NCI-H146 (cell line): ENCODE measurements at regions not wholly inside any gene's neighbourhood (a gene's known extent, or its start where the extent isn't known, plus 50 kb on each side); places are given as distances from the start of the nearest gene placed in this dataset.
A peak's percentile ranks its signal among the peaks of the same experiment; 100 is the strongest.

Experiments
- DNase-seq: peaks from one replicate; lab custom pipeline; 2025; lab: John Stamatoyannopoulos, UW

GRCh38 chr4:153107246-153107645 is 97.0 kb upstream of the TRIM2 start:
- no peak for DNase-seq

DNA sequence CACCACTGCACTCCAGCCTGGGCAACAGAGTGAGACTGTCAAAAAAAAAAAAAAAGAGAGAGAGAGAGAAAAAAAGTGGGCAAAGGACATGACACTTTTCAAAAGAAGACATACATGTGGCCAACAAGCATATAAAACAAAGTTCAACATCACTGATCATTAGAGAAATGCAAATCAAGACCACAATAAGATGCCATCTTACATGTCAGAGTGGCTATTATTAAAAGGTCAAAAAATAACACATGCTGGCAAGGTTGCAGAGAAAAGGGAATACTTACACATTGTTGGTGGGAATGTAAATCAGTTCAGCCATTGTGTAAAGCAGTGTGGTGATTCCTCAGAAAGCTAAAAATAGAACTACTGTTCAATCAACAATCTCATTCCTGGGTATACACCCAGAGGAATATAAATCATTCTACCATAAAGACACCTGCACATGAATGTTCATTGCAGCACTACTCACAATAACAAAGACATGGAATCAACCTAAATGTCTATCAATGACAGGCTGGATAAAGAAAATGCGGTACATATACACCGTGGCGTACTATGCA is 94.9 kb upstream of the TRIM2 start:
- no peak for DNase-seq

GRCh38 chr4:153110739-153111138 is 93.5 kb upstream of the TRIM2 start:
- no peak for DNase-seq

DNA sequence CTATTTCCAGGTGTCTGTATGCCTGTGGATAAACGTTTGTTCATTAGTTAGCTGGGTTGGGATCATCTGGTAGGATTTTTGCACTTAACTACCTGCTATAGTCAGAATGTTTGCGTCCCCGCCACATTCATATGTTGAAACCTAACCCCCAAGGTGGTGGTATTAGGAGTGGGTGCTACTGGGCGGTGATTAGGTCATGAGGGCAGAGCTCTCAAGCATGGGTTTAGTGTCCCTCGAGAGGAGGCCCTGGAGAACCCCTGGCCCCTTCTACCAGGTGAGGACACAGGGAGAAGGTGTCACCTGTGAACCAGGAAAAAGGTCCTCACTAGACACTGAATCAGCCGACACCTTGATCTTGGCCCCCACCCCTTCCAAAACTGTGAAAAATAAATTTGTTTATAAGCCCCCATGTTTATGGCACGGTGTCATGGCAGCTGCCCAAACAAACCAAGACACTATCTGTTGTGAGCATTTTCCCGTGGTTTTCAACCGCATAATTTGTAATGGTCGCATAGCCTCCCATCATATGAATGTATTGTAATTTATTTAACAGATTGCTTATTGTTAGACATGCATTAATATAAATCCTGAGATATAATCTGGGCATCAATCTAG is 92.7 kb upstream of the TRIM2 start:
- DNase-seq, result no peak

DNA sequence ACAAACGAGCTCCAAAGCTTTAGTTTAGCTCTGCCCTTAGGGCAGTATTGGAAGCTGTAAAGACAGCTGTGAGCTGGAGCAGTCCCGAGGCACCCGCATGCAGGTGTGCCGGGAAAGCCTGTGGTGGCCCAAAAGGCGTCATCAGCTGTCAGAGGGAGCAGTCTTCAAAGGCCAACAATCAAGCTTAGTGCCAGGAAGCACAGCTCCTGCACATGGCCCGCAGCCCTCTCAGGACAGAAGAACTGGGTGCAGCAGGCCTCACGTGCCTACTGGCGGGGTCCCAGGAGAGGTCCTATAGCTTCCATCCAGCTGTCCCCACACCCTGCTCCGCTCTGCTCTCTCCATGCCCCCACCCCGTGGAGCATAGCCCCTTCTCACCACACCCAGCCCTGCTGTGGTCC is 92.2 kb upstream of the TRIM2 start:
- peak; percentile 50 for DNase-seq

DNA sequence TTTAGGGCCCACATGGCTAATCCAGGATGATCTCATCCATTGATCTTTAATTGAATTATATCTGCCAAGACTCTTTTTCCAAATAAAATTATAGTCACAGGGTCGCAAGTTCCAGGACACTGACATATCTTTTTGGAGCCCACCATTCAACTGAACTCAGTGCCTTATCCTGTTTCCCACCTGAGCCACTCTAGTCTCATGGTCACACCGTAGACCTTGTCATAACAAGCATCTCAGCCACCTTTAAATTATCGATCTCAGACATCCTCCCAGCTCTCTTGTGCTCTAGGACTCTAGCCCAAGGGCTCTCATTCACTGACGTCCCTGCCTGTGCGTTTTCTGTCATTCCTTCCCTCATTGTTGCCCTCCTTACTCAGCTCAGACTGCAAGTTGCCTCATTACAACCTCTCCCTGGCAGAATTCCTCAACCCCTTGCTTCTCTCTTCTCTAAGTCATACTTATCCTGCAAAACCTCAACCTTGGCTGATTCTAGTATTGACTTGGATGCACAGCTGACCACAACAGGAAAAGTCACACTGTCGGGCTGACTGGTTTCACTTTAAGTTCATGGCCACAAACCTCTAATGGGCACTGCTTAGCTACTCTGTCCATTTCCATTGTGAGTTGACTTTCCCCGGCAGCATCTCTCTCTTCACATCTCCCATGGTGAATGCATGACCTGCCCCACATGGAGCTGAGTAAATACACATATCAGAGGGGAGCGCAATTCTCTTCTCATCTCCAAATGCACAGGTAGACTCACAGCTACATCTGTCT is 91.0 kb upstream of the TRIM2 start:
- DNase-seq, result peak; percentile 3

GRCh38 chr4:153113838-153114105 is 90.5 kb upstream of the TRIM2 start:
- DNase-seq, result no peak

- DNase-seq, result no peak
These were observed 89.4 kb upstream of the TRIM2 start for GRCh38 chr4:153114771-153115321.

DNA sequence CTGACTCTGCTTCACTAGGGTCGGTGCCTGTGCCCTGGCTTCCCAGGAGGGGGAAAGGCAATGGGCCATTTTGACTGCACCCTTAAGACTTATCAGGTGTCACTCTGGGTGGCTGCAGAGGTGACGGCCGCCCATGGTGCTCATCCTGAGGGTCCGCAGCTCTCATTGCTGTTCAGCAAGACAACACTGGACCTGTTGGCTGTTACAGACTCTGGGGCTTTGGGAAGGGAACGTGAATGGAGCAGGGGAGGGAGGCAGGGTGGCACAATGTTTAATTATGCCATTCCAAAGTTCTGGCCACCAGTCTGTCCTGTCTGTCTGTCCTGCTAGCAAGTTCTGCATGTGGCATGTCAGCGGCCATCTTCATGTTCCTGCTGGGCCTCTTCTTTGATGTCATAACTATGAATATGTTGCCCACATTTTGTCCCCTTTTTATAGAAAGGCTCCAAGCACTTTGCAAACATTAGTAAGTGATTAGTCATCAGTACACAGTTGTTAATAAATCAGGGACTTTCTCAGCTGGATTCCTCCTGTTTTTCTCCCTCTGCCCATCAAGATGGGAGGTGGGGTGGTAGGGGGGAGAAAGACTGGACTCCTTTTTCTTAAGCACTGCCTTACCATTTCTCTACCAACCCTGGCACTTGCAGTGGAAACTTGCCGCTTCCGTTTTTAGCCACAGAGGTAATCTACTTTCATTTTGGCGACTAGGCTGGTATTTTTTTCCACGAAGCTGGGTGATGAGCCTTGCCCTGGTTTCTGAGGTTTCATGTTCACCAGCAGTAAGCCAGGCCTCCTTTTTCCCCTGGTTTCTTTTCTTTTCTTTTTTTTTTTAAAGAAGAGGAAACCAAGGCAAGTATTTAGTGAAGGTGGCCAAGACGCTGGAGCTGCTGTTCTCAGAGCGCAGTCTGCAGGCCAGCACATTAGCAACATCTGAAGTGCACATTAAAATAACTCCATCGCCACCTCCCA is 88.6 kb upstream of the TRIM2 start:
- DNase-seq, result no peak

DNA sequence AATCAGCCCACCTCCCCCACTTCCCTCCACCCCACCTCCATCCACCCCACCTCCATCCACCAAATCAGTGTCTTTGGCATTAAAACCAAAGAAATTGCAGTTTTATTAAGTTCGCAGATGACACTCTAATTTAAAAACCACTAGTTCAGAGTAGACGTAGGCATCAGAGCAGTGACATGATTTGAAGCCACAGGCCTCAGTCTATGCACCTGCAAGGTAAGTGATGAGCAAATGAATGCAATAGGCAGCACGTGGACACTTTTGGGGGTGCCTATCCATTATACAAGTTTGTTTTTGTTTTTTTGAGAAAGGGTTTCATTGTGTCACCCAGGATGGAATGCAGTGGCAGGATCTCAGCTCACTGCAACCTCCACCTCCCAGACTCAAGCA is 88.0 kb upstream of the TRIM2 start:
- no peak for DNase-seq

GRCh38 chr4:153116801-153117200 is 87.4 kb upstream of the TRIM2 start:
- no peak for DNase-seq

- DNase-seq, result no peak
These were observed 86.7 kb upstream of the TRIM2 start for GRCh38 chr4:153117554-153117953.

GRCh38 chr4:153119626-153120025 is 84.6 kb upstream of the TRIM2 start:
- DNase-seq, result no peak

DNA sequence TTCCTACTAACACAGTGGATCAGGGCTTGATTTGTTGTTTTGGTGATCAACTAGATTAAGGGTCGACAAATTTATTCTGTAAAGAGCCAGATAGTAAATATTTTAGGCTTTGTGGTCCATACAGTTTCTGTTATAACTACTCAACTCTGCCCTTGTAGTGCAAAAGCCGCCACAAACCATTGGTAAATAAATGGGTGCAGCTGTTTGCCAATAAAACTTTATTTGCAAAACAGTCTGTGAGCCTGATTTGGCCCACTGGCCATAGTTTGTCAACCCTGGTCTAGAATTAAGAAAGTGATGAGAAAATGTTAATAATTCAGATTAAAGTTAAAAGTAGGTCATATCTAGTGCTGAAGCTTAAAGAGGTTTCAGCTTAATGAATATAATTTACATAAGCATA is 84.0 kb upstream of the TRIM2 start:
- DNase-seq, result no peak

GRCh38 chr4:153122855-153123254 is 81.4 kb upstream of the TRIM2 start:
- DNase-seq, result no peak

GRCh38 chr4:153126137-153126536 is 78.1 kb upstream of the TRIM2 start:
- DNase-seq, result no peak

DNA sequence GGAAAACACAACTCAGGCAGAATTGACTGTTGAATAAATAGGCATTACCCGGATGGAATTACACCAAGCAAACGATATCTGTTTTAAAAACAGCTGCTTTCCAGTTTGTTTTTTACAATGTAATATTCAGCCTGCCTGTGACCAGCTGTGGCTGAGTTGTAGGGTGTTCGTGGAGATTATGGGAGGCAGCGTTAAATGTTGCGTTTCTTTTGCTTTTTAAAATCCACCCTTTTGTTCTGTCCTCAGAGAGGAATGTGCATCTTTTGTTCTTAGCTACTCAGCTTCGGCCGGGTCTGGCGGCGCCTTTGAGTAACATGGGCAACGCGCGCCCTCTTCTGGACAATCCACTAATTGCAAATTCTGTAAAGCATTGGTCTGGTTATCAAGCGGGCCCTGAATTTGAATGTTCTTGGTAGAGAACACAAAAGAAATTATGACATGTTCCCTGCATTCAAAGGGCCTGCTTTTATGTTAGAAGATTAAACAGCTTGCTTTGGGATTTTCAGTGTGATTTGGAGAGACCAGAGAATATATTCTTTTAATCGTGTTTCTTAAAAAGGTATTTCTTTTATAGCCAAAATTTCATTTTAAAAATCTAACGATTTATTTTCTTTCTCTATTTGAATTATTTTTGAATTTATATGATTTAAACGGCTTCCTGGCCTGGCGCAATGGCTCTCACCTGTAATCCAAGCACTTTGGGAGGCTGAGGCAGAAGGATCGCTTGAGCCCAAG is 76.3 kb upstream of the TRIM2 start:
- DNase-seq, result peak; percentile 78

DNA sequence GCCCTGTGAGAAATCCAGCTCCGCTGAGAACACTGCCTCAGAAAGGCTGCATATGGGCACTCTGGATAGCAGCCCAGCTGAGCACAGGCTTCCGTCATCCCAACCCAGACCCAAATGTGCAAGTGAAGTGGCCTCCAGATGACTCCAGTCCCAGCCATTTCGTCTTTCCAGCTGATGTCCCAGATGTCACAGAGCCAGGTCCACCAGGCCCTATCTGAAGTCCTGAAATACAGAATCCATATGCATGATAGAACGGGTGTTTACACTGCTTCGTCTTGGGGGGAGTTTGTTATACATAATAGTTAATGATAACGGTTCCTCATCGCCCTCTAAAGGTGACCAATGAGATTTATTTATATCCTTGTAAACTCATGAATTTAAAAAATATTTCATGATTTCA is 72.6 kb upstream of the TRIM2 start:
- DNase-seq, result no peak

DNA sequence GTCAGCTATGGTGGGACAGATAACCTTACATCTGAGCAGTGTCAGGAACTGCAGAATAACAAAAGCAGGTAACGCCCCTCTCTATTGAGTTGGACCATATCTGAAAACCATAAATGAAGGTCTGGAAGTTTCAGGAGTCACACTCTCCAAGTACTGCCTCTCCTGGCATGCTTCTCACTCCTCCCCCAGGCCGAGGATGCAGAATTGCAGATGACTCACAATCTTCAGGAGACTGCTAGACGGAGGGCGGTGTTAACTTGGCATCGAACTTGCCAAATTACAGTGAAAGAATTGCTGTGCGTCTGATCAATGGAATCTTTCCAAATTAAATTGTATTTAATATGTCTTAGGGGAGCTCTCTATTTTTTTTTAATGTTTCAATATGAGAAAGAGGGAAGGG is 67.1 kb upstream of the TRIM2 start:
- no peak for DNase-seq

DNA sequence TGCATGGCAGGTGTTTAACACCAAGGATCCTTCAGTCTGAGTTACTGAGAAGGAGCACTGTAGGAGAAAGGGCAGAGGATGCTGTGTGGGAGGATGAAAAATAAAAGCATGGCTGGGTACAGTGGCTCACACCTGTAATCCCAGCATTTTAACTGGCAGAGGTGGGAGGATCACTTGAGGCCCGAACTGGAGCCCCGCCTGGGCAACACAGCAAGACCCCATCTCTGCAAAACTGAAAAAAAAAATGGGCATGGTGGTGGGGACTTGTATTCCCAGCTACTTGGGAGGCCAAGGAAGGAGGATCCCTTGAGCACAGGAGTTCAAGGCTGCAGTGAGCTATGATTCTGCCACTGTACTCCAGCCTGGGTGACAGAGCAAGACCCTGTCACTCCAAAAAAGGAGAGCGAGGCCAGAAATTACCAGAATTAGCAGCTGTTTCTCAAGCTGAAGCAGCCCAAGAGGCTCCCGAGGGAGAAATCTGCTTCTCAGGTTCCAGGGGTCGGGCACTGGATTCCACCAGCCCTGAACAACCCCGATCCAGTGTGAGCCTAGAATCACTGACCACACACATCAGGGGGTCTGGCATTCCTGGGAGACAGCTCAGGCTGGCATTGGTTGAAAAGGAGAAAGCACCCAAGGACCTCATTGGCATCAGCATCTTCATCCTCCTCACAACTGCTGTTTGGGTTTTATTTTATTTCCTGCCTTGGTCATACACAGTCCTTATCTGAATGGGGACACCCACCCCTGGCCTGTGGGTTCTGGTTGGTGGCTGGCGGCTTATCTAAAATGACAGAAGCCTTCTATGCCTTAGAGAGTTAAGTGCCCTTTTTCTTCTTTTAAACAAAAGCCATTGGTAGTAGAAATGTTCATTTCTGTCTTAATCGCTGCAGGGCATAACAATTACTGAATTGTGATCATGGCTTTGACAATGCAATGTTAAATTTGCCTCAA is 66.3 kb upstream of the TRIM2 start:
- DNase-seq, result no peak

GRCh38 chr4:153138736-153139135 is 65.5 kb upstream of the TRIM2 start:
- no peak for DNase-seq
